Peyer's patch (tissue), 4 donors: ENCODE measurements at regions not wholly inside any gene's neighbourhood (a gene's known extent, or its start where the extent isn't known, plus 50 kb on each side); places are given as distances from the start of the nearest gene placed in this dataset.

Experiments used
- CTCF ChIP-seq, 6 experiments: fragments of 450-650 bp in 4 of 6; fragments of 200-600 bp in 2 of 6; sonication (generic) in 1 of 6; IDR thresholded peaks; one replicate each; pipeline ENCODE4 v1.5.1; 2017 to 2019; ENCODE audit warnings: antibody characterized with exemption in 6 of 6, mild to moderate bottlenecking in 3 of 6, moderate library complexity in 1 of 6
- POLR2A ChIP-seq, 2 donors: fragments of 450-650 bp; IDR thresholded peaks; one replicate each; pipeline ENCODE4 v1.5.1; 2017; ENCODE audit warnings: antibody characterized with exemption in 2 of 2, mild to moderate bottlenecking in 2 of 2, moderate library complexity in 2 of 2

- no peak for TF ChIP-seq POLR2A (IDR thresholded peaks at IDR 0.05)
- TF ChIP-seq CTCF (IDR thresholded peaks at IDR 0.05), result no peak
Observed at GRCh38 chr12:116385486-116386217, 108.2 kb upstream of the MED13L start.
